Cerebellar cortex (tissue), 1 donor: ENCODE measurements at regions not wholly inside any gene's neighbourhood (a gene's known extent, or its start where the extent isn't known, plus 50 kb on each side); places are given as distances from the start of the nearest gene placed in this dataset.

Experiments used
- DNase-seq: peaks from one replicate; pipeline ENCODE4 v3.0.0-alpha.2; 2015; ENCODE audit warnings: low spot score

GRCh38 chr1:101317590-101317989, 80.8 kb downstream of the S1PR1 start:
- DNase-seq, result no peak

- DNase-seq, result no peak
These were observed 86.7 kb downstream of the S1PR1 start for GRCh38 chr1:101323535-101323934.

- DNase-seq, result no peak
These were observed 88.3 kb downstream of the S1PR1 start for GRCh38 chr1:101325144-101325543.

DNA sequence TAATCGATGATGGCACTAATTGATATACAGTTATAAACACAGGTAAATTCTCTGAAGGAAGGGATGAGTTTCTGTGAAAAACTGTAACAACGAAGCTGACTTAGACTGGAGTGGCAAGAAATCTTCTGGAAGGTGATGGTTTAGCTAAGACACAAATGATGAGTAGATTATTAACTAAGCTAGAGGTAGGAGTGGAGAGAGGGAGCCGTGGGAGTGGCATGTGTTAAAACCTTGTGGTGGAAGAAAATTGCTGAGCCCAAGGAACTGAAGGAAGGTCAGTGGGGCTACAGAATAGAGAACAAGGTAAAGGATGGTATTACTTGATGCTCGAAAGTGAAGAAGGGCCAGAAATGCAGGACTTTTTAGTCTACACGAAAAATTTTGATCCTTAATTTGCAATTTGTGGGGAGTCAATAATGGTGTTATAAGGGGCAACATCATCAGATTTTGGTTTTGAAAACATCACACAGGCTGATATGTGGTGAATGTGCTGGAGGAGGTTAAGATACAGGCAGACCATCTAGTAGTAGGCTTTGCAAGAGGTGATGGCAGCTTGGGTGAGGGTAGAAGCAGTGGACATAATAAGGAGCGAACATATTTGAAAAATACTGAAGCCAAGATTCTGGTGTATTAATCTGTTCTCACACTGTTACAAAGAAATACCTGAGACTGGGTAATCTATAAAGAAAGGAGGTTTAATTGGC, 93.8 kb downstream of the S1PR1 start:
- no peak for DNase-seq

GRCh38 chr1:101331794-101332193, 95.0 kb downstream of the S1PR1 start:
- no peak for DNase-seq

GRCh38 chr1:101332633-101333032, 95.8 kb downstream of the S1PR1 start:
- no peak for DNase-seq

GRCh38 chr1:101333186-101333585, 96.4 kb downstream of the S1PR1 start:
- no peak for DNase-seq

DNA sequence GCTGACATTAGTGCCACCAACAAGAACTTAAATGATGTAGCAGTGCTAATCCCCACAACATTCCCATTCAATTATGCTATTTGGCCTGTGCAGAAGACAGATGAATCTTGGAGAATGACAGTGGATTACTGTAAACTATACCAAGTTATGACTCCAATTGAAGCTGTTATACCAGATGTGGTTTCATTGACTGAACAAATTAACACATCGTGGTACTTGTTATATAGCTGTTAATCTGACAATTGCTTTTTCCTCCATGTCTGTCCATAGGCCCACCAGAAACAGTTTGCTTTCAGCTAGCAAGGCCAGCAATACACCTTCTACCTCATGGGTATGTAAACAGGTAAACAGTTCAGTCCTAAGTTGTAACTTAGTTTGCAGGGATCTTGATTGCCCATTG, 101.1 kb downstream of the S1PR1 start:
- no peak for DNase-seq

GRCh38 chr1:101338714-101339430, 102.1 kb downstream of the S1PR1 start:
- DNase-seq, result no peak

DNA sequence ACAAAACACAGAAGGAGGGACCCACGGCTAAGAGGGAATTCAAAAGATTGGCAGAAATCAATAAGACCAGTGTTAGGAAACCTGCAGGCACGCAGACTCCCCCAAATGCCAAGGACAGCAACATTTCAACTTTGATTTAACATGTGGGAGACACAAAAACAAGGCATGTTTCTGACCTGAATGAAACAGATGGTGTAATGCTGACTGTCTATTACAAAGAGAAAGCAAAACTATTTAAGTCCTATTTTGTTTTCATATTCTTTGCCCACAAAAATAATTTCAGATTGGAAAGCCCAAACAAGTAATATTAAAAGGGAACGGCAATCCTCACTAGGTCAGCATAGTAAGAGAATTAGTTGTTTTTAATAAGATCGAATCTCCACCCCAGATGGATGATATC, 107.9 kb downstream of the S1PR1 start:
- no peak for DNase-seq

- DNase-seq, result no peak
These were observed 109.6 kb downstream of the S1PR1 start for GRCh38 chr1:101346419-101346818.

DNA sequence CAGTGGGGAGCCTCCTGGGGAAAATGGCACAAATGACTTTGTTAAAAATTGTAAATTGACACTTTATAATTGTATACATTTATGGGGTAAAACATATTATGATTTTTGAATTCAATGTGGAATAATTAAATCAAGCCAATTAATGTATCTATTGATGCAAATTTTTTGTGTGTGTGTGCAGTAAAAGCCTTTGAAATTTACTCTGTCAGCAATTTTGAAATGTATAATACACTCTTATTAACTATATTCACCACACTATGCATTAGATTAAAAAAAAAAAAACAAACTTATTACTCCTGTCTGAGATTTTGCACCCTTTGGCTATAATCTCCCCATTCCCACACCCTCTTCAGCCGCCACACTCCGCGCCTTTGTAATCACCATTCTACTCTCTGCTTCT, 119.2 kb downstream of the S1PR1 start:
- DNase-seq, result no peak

- DNase-seq, result no peak
These were observed 120.0 kb downstream of the S1PR1 start for GRCh38 chr1:101356604-101357443.

GRCh38 chr1:101357444-101357986, 120.7 kb downstream of the S1PR1 start:
- peak; percentile 82 for DNase-seq

- DNase-seq, result no peak
These were observed 123.7 kb downstream of the S1PR1 start for GRCh38 chr1:101360506-101360905.

DNA sequence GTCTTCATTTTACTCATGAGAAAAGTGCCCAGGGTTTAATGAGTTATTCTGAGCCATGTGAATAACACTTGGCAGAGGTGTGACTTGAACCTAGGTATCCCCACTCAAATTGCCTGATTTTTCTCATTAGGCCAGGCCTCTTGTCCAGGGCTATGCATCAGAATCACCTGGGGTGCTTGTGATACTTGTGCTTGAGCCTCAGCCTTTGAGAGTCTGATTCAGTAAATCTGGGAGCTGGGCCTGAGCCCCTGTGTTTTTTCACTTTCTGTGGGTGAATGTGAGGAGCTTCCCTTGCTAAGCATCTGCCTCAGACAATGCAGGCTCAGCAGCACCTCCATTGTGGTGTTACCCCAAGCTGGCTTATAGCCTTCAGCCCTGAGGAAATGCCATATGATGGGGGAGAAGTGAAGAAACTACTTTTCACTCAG, 127.1 kb downstream of the S1PR1 start:
- no peak for DNase-seq

GRCh38 chr1:101364370-101365120, 127.7 kb downstream of the S1PR1 start:
- no peak for DNase-seq

DNA sequence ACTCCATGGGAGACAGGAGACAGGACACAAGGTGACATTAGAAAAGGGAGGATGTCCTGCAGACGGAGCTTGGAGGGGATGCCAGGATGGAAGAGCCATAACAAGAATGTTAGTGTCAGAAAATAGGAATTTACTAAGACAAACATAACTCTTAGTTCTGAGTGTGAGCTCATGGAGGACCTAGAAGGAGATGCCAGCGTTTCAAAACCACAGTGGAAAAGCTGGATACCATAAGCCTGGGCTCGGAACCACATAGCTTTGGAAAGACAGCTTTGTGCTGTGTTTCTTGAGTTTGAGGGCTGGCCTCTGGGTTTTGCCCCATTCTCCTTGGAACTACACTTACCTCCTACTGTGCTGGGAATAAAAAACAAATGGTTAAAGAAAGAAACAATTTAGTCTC, 128.4 kb downstream of the S1PR1 start:
- no peak for DNase-seq

GRCh38 chr1:101365878-101366277, 129.1 kb downstream of the S1PR1 start:
- no peak for DNase-seq

DNA sequence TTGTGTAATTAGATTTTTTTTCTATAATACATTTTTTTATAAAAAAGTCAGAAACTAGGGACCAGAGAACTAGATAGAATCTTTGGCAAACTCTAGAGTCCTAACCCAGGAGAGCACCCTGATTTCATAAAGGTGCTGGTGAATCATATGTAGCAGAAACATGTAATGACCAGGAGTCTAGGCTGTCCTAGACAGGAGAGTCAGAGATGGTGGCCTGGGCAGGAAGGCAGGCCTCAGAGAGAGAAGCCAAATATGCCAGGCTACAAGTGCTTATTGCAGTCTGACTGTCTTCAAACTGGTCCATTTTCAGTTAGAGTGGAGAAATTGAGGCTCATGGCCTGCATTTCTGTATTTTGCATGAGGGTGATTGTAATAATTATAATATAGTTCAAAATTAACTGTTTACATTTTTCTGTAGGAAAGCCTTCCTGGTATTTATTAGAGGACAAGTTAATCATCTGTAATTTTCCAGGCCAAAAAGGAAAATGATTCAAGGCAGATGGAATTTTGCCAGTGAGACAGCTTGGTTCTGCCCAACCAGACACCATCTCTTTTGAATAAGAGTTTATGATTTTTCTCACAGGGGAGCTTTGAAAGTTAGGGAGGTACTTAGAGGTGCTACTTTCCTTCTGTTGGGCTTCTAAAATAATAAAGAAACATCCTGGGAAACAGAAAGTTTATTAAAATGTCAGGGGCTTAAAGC, 129.8 kb downstream of the S1PR1 start:
- DNase-seq, result no peak

GRCh38 chr1:101367630-101368029, 130.8 kb downstream of the S1PR1 start:
- DNase-seq, result no peak
